Uterus (tissue), 3 donors: ENCODE measurements at regions not wholly inside any gene's neighbourhood (a gene's known extent, or its start where the extent isn't known, plus 50 kb on each side); places are given as distances from the start of the nearest gene placed in this dataset.
"Not testable (repeated sequence)": the region's sequence is repeated elsewhere in the genome, so short reads cannot be mapped to it uniquely, and the experiment has no call there.

Experiments used
- DNase-seq, 2 donors: peaks; one replicate each; pipeline ENCODE4 v3.0.0-alpha.2; 2019 to 2020
- H3K27ac ChIP-seq, 2 donors: fragments of 200-600 bp; sonication (generic); 1 replicate in 1 of 2; 2 replicates in 1 of 2; pipeline ENCODE4 v1.5.1; 2016 to 2018
- H3K27me3 ChIP-seq, 2 donors: fragments of 200-600 bp; sonication (generic); one replicate each; pipeline ENCODE4 v1.5.1; 2018 to 2019; ENCODE audit warnings: control low read depth in 1 of 2
- H3K36me3 ChIP-seq, 2 donors: fragments of 200-600 bp; sonication (generic); one replicate each; pipeline ENCODE4 v1.5.1; 2019; ENCODE audit warnings: control low read depth in 1 of 2
- H3K4me1 ChIP-seq, 2 donors: fragments of 200-600 bp; sonication (generic); one replicate each; pipeline ENCODE4 v1.5.1; 2018 to 2019; ENCODE audit warnings: control low read depth in 1 of 2
- H3K4me3 ChIP-seq, 2 donors: fragments of 200-600 bp; sonication (generic); 1 replicate in 1 of 2; 2 replicates in 1 of 2; pipeline ENCODE4 v1.5.1; 2018 to 2019; ENCODE audit warnings: mild to moderate bottlenecking in 1 of 2
- H3K9me3 ChIP-seq, 2 donors: fragments of 200-600 bp; sonication (generic); one replicate each; pipeline ENCODE4 v1.5.1; 2019; ENCODE audit warnings: control low read depth in 1 of 2
- CTCF ChIP-seq, 4 experiments: fragments of 200-600 bp in 2 of 4; fragments of 450-650 bp in 2 of 4; sonication (generic) in 2 of 4; IDR thresholded peaks; one replicate each; pipeline ENCODE4 v1.5.1; 2016 to 2019; ENCODE audit warnings: antibody characterized with exemption in 4 of 4, mild to moderate bottlenecking in 2 of 4, moderate library complexity in 1 of 4
- POLR2A ChIP-seq, 2 donors: fragments of 450-650 bp; IDR thresholded peaks; one replicate each; pipeline ENCODE4 v1.6.1; 2016; ENCODE audit warnings: antibody characterized with exemption in 2 of 2, mild to moderate bottlenecking in 1 of 2, moderate library complexity in 1 of 2
- intact Hi-C: fragments of 100-400 bp; cut with DNase I; formaldehyde crosslinking; loops from one replicate; pipeline ENCODE4 v1.15.1; 2023; ENCODE audit warnings: low total_unique reads
- donor health status: DM: yes; HTN: yes; CAD: no.

- H3K36me3 ChIP-seq = no peaks in the 10 kb centered on the region
- H3K4me1 ChIP-seq = no peaks in the 10 kb centered on the region
- intact Hi-C loops = no loop called here
- no peak for DNase-seq
- TF ChIP-seq POLR2A (IDR thresholded peaks at IDR 0.05) = no peak
- TF ChIP-seq CTCF (IDR thresholded peaks at IDR 0.05) = no peak
- H3K27me3 ChIP-seq = no peaks in the 10 kb centered on the region
- no peak overlapping the region for H3K27ac ChIP-seq
- H3K4me3 ChIP-seq = no peak overlapping the region
- no peaks in the 10 kb centered on the region for H3K9me3 ChIP-seq
Observed at GRCh38 chr3:20999661-21000060, 751.3 kb downstream of the ZNF385D start.

GRCh38 chr3:20997183-20997582, 753.8 kb downstream of the ZNF385D start:
- H3K27ac ChIP-seq = no peak overlapping the region
- intact Hi-C loops = no loop called here
- H3K36me3 ChIP-seq = no peaks in the 10 kb centered on the region
- no peaks in the 10 kb centered on the region for H3K9me3 ChIP-seq
- TF ChIP-seq CTCF (IDR thresholded peaks at IDR 0.05) = no peak
- TF ChIP-seq POLR2A (IDR thresholded peaks at IDR 0.05) = no peak
- no peak overlapping the region for H3K4me3 ChIP-seq
- H3K27me3 ChIP-seq = no peaks in the 10 kb centered on the region
- no peak for DNase-seq
- no peaks in the 10 kb centered on the region for H3K4me1 ChIP-seq

- Histone ChIP-seq H3K4me3 (no peak overlapping the region), H3K4me1 (no peaks in the 10 kb centered on the region), H3K27ac (no peak overlapping the region), H3K36me3 (no peaks in the 10 kb centered on the region), H3K9me3 (no peaks in the 10 kb centered on the region), H3K27me3 (no peaks in the 10 kb centered on the region)
- TF ChIP-seq CTCF (IDR thresholded peaks at IDR 0.05) = no peak
- no peak for TF ChIP-seq POLR2A (IDR thresholded peaks at IDR 0.05)
- intact Hi-C loops = no loop called here
- DNase-seq = no peak
Observed at GRCh38 chr3:20990896-20991295, 760.1 kb downstream of the ZNF385D start.

- H3K36me3 ChIP-seq, H3K9me3 ChIP-seq, H3K27ac ChIP-seq, H3K4me3 ChIP-seq, H3K4me1 ChIP-seq, DNase-seq, intact Hi-C loops, H3K27me3 ChIP-seq: not testable (repeated sequence)
Observed at GRCh38 chr3:20989653-20990052, 761.4 kb downstream of the ZNF385D start.

GRCh38 chr3:20984594-20985205, 766.3 kb downstream of the ZNF385D start:
- intact Hi-C loops = no loop called here
- Histone ChIP-seq H3K27me3 (peaks cover 0 to 5% of the 10 kb centered on the region in 2 donors), H3K36me3 (no peaks in the 10 kb centered on the region), H3K27ac (no peak overlapping the region), H3K9me3 (no peaks in the 10 kb centered on the region), H3K4me3 (no peak overlapping the region), H3K4me1 (no peaks in the 10 kb centered on the region)
- no peak for DNase-seq
- no peak for TF ChIP-seq POLR2A (IDR thresholded peaks at IDR 0.05)
- TF ChIP-seq CTCF (IDR thresholded peaks at IDR 0.05) = no peak

- no peak for DNase-seq
- H3K36me3 ChIP-seq = no peaks in the 10 kb centered on the region
Observed at GRCh38 chr3:20975188-20975651, 775.8 kb downstream of the ZNF385D start.

More at GRCh38 chr3:20975188-20975651, 775.8 kb downstream of the ZNF385D start:
- TF ChIP-seq CTCF (IDR thresholded peaks at IDR 0.05) = no peak
- no peak for TF ChIP-seq POLR2A (IDR thresholded peaks at IDR 0.05)
- intact Hi-C loops = no loop called here
- no peaks in the 10 kb centered on the region for H3K9me3 ChIP-seq
- no peaks in the 10 kb centered on the region for H3K27me3 ChIP-seq
- H3K27ac ChIP-seq = no peak overlapping the region
- H3K4me1 ChIP-seq = no peaks in the 10 kb centered on the region
- no peak overlapping the region for H3K4me3 ChIP-seq
